ENCODE measurements at regions not wholly inside any gene's neighbourhood (a gene's known extent, or its start where the extent isn't known, plus 50 kb on each side); places are given as distances from the start of the nearest gene placed in this dataset.

- no peaks in the 10 kb centered on the region for H3K36me3 ChIP-seq
- H3K4me1 ChIP-seq = peaks cover 0 to 4% of the 10 kb centered on the region in 2 donors
- H3K9me3 ChIP-seq = no peaks in the 10 kb centered on the region
- intact Hi-C loops (cut with DNase I; ENCODE audit: low total_unique reads) = no loop called here
- no peak overlapping the region for H3K27ac ChIP-seq
- DNase-seq = no peak
- no peak for TF ChIP-seq POLR2A (IDR thresholded peaks at IDR 0.05)
- TF ChIP-seq CTCF (IDR thresholded peaks at IDR 0.05) = no peak
- H3K4me3 ChIP-seq = no peak overlapping the region
- H3K27me3 ChIP-seq = no peaks in the 10 kb centered on the region
Measured at GRCh38 chr10:47111329-47111862, 188.6 kb upstream of the GDF10 start.

- DNase-seq = no peak
- Histone ChIP-seq H3K27ac (no peak overlapping the region), H3K4me3 (no peak overlapping the region), H3K4me1 (peaks cover 0 to 4% of the 10 kb centered on the region in 2 donors), H3K9me3 (no peaks in the 10 kb centered on the region), H3K36me3 (no peaks in the 10 kb centered on the region), H3K27me3 (no peaks in the 10 kb centered on the region)
- intact Hi-C loops (cut with DNase I; ENCODE audit: low total_unique reads) = no loop called here
- TF ChIP-seq CTCF (IDR thresholded peaks at IDR 0.05) = no peak
- TF ChIP-seq POLR2A (IDR thresholded peaks at IDR 0.05) = no peak
Measured at GRCh38 chr10:47112612-47113011, 187.4 kb upstream of the GDF10 start.

- H3K4me3 ChIP-seq = no peak overlapping the region
- no peaks in the 10 kb centered on the region for H3K27me3 ChIP-seq
- no peaks in the 10 kb centered on the region for H3K36me3 ChIP-seq
- H3K27ac ChIP-seq = no peak overlapping the region
- no peak for DNase-seq
- H3K9me3 ChIP-seq = no peaks in the 10 kb centered on the region
- H3K4me1 ChIP-seq = peaks cover 0 to 4% of the 10 kb centered on the region in 2 donors
- TF ChIP-seq CTCF (IDR thresholded peaks at IDR 0.05) (no peak), POLR2A (IDR thresholded peaks at IDR 0.05) (no peak)
- intact Hi-C loops (cut with DNase I; ENCODE audit: low total_unique reads) = no loop called here
Measured at GRCh38 chr10:47113907-47114500, 186.0 kb upstream of the GDF10 start.

GRCh38 chr10:47114680-47115186 lies 185.3 kb upstream of the GDF10 start:
- Histone ChIP-seq H3K4me1 (peaks cover 0 to 4% of the 10 kb centered on the region in 2 donors), H3K9me3 (no peaks in the 10 kb centered on the region), H3K36me3 (no peaks in the 10 kb centered on the region), H3K4me3 (no peak overlapping the region), H3K27me3 (no peaks in the 10 kb centered on the region), H3K27ac (peak overlapping the region in 1 of 2 donors; percentile 24)
- TF ChIP-seq CTCF (IDR thresholded peaks at IDR 0.05) (no peak), POLR2A (IDR thresholded peaks at IDR 0.05) (no peak)
- no peak for DNase-seq
- intact Hi-C loops (cut with DNase I; ENCODE audit: low total_unique reads) = no loop called here

GRCh38 chr10:47115322-47115721 lies 184.7 kb upstream of the GDF10 start:
- H3K4me1 ChIP-seq = peaks cover 0 to 4% of the 10 kb centered on the region in 2 donors
- no peak overlapping the region for H3K4me3 ChIP-seq
- peak overlapping the region in 1 of 2 donors; percentile 24 for H3K27ac ChIP-seq
- DNase-seq = no peak
- intact Hi-C loops (cut with DNase I; ENCODE audit: low total_unique reads) = no loop called here
- H3K9me3 ChIP-seq = no peaks in the 10 kb centered on the region
- H3K27me3 ChIP-seq = no peaks in the 10 kb centered on the region
- TF ChIP-seq POLR2A (IDR thresholded peaks at IDR 0.05) (no peak), CTCF (IDR thresholded peaks at IDR 0.05) (no peak)
- H3K36me3 ChIP-seq = no peaks in the 10 kb centered on the region
